A549 (cell line): ENCODE measurements at regions not wholly inside any gene's neighbourhood (a gene's known extent, or its start where the extent isn't known, plus 50 kb on each side); places are given as distances from the start of the nearest gene placed in this dataset.
A peak's percentile ranks its signal among the peaks of the same experiment; 100 is the strongest.
"Not testable (repeated sequence)": the region's sequence is repeated elsewhere in the genome, so short reads cannot be mapped to it uniquely, and the experiment has no call there.

Experiments
- ATAC-seq, 2 experiments: fragments of 200-7000 bp in 1 of 2; fragments of >200 bp in 1 of 2; cut with Nextera tagmentation in 1 of 2; cut with Tn5 transposase in 1 of 2; 3 replicates each; pipeline versions ENCODE4 v1.8.0 to v1.9.1; 2018 to 2020; ENCODE audit warnings: mild to moderate bottlenecking in 1 of 2, moderate library complexity in 1 of 2
- CTCF ChIA-PET: fragments of 300-600 bp; sonication (Branson Sonifier 250); formaldehyde crosslinking; extraction: SDS; loops from one replicate; lab custom pipeline; 2021; ENCODE audit warnings: antibody characterized with exemption, inconsistent platforms; lab: Yijun Ruan, JAX
- POLR2A ChIA-PET: fragments of 350-600 bp; formaldehyde crosslinking; extraction: SDS; loops from one replicate; lab custom pipeline; 2021; ENCODE audit warnings: antibody characterized with exemption, inconsistent platforms; lab: Yijun Ruan, JAX
- DNase-seq, 2 experiments: peaks; one replicate each; pipeline versions ENCODE4 v3.0.0 to v3.0.0-alpha.2; 2011 to 2016; ENCODE audit warnings: low read depth in 1 of 2, low spot score in 1 of 2
- FAIRE-seq: peaks from 2 replicates; lab custom pipeline; 2011; peaks lifted over from hg19 to GRCh38; lab: Jason Lieb, UNC
- H3K27ac ChIP-seq, 2 experiments: fragments of >200 bp; sonication (Bioruptor Twin); formaldehyde crosslinking; 3 replicates each; pipeline ENCODE4 v1.5.1; 2016 to 2017
- H3K4me1 ChIP-seq: fragments of >200 bp; sonication (Bioruptor Twin); formaldehyde crosslinking; 3 replicates; pipeline ENCODE4 v1.6.1; 2016
- H3K4me2 ChIP-seq: fragments of >200 bp; sonication (Bioruptor Twin); formaldehyde crosslinking; 3 replicates; pipeline ENCODE4 v1.6.1; 2016
- H3K4me3 ChIP-seq: fragments of >200 bp; sonication (Bioruptor Twin); formaldehyde crosslinking; 3 replicates; pipeline ENCODE4 v1.5.1; 2016
- H3K9me3 ChIP-seq: fragments of >200 bp; sonication (Bioruptor Twin); formaldehyde crosslinking; 3 replicates; pipeline ENCODE4 v1.6.1; 2016
- CBX2 ChIP-seq: fragments of 200-600 bp; sonication (generic); IDR thresholded peaks from 2 replicates; pipeline ENCODE4 v1.6.1; 2016; ENCODE audit warnings: low read depth, mild to moderate bottlenecking, borderline replicate concordance
- CEBPB ChIP-seq, 2 experiments: fragments of >200 bp in 1 of 2; sonication (Bioruptor Twin) in 1 of 2; formaldehyde crosslinking in 1 of 2; IDR thresholded peaks; 2 replicates each; pipeline ENCODE4 v1.6.1; 2012 to 2016
- CHD2 ChIP-seq: fragments of 150-350 bp; IDR thresholded peaks from 2 replicates; pipeline ENCODE4 v1.6.1; 2014; ENCODE audit warnings: low read length; ENCODE audit not compliant: partially characterized antibody
- FOSB ChIP-seq: fragments of 250-450 bp; sonication (Bioruptor Pico); IDR thresholded peaks from 2 replicates; pipeline ENCODE4 v1.5.0; 2020; ENCODE audit warnings: mild to moderate bottlenecking, moderate library complexity
- FOSL2 ChIP-seq, 2 experiments: fragments of 450-650 bp in 1 of 2; fragments of >200 bp in 1 of 2; sonication (Bioruptor Twin) in 1 of 2; formaldehyde crosslinking; IDR thresholded peaks; 2 replicates each; pipeline versions ENCODE4 v1.5.0 to v1.6.1; 2016 to 2020; ENCODE audit warnings: mild to moderate bottlenecking in 1 of 2, moderate library complexity in 1 of 2
- HDAC2 ChIP-seq: fragments of 200-600 bp; sonication (generic); IDR thresholded peaks from 2 replicates; pipeline ENCODE4 v1.6.1; 2016
- HEYL ChIP-seq: fragments of 250-450 bp; sonication (Bioruptor Pico); IDR thresholded peaks from 2 replicates; pipeline ENCODE4 v1.8.0; 2021; ENCODE audit warnings: mild to moderate bottlenecking, moderate library complexity
- HOXB5 ChIP-seq: fragments of 250-450 bp; sonication (Bioruptor Pico); IDR thresholded peaks from 2 replicates; pipeline ENCODE4 v1.5.0; 2020; ENCODE audit warnings: mild to moderate bottlenecking, moderate library complexity
- JUNB ChIP-seq: fragments of >200 bp; sonication (Bioruptor Twin); formaldehyde crosslinking; IDR thresholded peaks from 2 replicates; pipeline ENCODE4 v1.6.1; 2016
- KDM1A ChIP-seq: fragments of 200-600 bp; sonication (generic); IDR thresholded peaks from 2 replicates; pipeline ENCODE4 v1.6.1; 2016; ENCODE audit warnings: low read depth, mild to moderate bottlenecking
- MAZ ChIP-seq: fragments of 150-350 bp; IDR thresholded peaks from 2 replicates; pipeline ENCODE4 v1.6.1; 2014; ENCODE audit warnings: antibody characterized with exemption, low read depth, low read length, borderline replicate concordance
- MYC ChIP-seq: IDR thresholded peaks from 2 replicates; pipeline ENCODE4 v1.6.1; 2012; ENCODE audit warnings: mild to moderate bottlenecking, inconsistent platforms, low read length, improper control_type of control experiment, borderline replicate concordance
- NFE2L2 ChIP-seq: fragments of 150-350 bp; conservative IDR thresholded peaks from 2 replicates; pipeline ENCODE4 v1.6.1; 2014; ENCODE audit warnings: low read length
- POLR2A ChIP-seq: IDR thresholded peaks from 2 replicates; pipeline ENCODE4 v1.6.1; 2012; ENCODE audit warnings: mild to moderate bottlenecking, low read length
- RAD21 ChIP-seq, 2 experiments: fragments of >200 bp in 1 of 2; sonication (Bioruptor Twin) in 1 of 2; formaldehyde crosslinking in 1 of 2; IDR thresholded peaks in 1 of 2; conservative IDR thresholded peaks in 1 of 2; 2 replicates in 1 of 2; 3 replicates in 1 of 2; pipeline ENCODE4 v1.6.1; 2012 to 2018; ENCODE audit warnings: inconsistent platforms in 1 of 2
- RARB ChIP-seq: fragments of 250-450 bp; sonication (Bioruptor Pico); IDR thresholded peaks from 2 replicates; pipeline ENCODE4 v1.8.0; 2021; ENCODE audit warnings: mild to moderate bottlenecking, moderate library complexity
- RFX5 ChIP-seq: fragments of 450-650 bp; IDR thresholded peaks from 2 replicates; pipeline ENCODE4 v1.7.1; 2014; ENCODE audit warnings: antibody characterized with exemption, mild to moderate bottlenecking, moderate library complexity
- TFCP2L1 ChIP-seq: fragments of 250-450 bp; sonication (Bioruptor Pico); IDR thresholded peaks from 2 replicates; pipeline ENCODE4 v1.5.0; 2021; ENCODE audit warnings: mild to moderate bottlenecking
- TP53 ChIP-seq: fragments of 250-450 bp; sonication (Bioruptor Pico); IDR thresholded peaks from 2 replicates; pipeline ENCODE4 v1.5.0; 2021; ENCODE audit warnings: mild to moderate bottlenecking, moderate library complexity
- ZNF302 ChIP-seq: fragments of 250-450 bp; sonication (Bioruptor Pico); IDR thresholded peaks from 2 replicates; pipeline ENCODE4 v1.9.0; 2021; ENCODE audit warnings: inconsistent platforms, mild to moderate bottlenecking, moderate library complexity
- WGBS: methylation state at CpG from one replicate; pipeline ENCODE4 v1.1.6; 2017; ENCODE audit errors: missing lambda C conversion rate; 5-methylcytosine and 5-hydroxymethylcytosine counted together
- TF ChIP-seq, protein P1 (sequence below): fragments of >200 bp; sonication (Bioruptor Twin); formaldehyde crosslinking; IDR thresholded peaks from 3 replicates; pipeline ENCODE4 v1.5.1; 2016
- TF ChIP-seq, protein P2 (sequence below): fragments of 200-600 bp; sonication (generic); IDR thresholded peaks from 2 replicates; pipeline ENCODE4 v1.6.1; 2016; ENCODE audit warnings: antibody characterized with exemption, mild to moderate bottlenecking, moderate library complexity
- TF ChIP-seq, protein P3 (sequence below): IDR thresholded peaks from 2 replicates; pipeline ENCODE4 v1.6.1; 2012
- TF ChIP-seq, protein P4 (sequence below): fragments of >200 bp; sonication (Bioruptor Twin); formaldehyde crosslinking; IDR thresholded peaks from 3 replicates; pipeline ENCODE4 v1.6.1; 2016

DNA sequence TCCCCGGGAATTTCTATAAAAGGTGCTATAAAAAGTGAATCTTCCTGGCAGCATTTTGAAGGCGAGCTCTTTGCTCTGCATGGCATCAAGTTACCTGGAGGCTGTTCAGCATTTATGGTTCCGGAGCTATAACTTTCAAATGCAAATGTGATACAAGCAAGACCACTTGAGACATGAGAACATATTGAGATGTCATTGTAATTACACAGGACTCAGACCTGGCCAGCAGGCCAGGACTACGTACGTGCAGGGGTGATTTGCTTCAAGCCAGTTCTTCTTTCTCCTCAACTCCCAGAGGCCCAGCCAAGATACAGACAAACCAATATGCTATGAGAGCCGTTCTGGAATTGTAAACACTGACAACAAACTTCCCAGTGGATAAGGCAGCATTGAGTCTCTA, 227.4 kb upstream of the FAT3 start:
- 49% methylated on average over 6 of the region's 6 CpGs for WGBS
- Histone ChIP-seq H3K4me1 (no peaks in the 10 kb centered on the region), H3K27ac (no peak overlapping the region), H3K4me2 (no peak overlapping the region), H3K4me3 (no peak overlapping the region), H3K9me3 (no peaks in the 10 kb centered on the region)
- CTCF ChIA-PET = interaction anchor here (1.1 kb wide), 1 partner anchor 10 kb away, joined by 4 read pairs; no protein-coding TSS in a partner anchor
- TF ChIP-seq, protein P1, sequence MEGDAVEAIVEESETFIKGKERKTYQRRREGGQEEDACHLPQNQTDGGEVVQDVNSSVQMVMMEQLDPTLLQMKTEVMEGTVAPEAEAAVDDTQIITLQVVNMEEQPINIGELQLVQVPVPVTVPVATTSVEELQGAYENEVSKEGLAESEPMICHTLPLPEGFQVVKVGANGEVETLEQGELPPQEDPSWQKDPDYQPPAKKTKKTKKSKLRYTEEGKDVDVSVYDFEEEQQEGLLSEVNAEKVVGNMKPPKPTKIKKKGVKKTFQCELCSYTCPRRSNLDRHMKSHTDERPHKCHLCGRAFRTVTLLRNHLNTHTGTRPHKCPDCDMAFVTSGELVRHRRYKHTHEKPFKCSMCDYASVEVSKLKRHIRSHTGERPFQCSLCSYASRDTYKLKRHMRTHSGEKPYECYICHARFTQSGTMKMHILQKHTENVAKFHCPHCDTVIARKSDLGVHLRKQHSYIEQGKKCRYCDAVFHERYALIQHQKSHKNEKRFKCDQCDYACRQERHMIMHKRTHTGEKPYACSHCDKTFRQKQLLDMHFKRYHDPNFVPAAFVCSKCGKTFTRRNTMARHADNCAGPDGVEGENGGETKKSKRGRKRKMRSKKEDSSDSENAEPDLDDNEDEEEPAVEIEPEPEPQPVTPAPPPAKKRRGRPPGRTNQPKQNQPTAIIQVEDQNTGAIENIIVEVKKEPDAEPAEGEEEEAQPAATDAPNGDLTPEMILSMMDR = no peak
- TF ChIP-seq FOSB (CRISPR knock-in tag) (no peak), HEYL (CRISPR knock-in tag) (no peak), TP53 (no peak), HDAC2 (no peak), RARB (CRISPR knock-in tag) (no peak), CEBPB (IDR thresholded peaks at IDR 0.05) (no peak), ZNF302 (CRISPR knock-in tag) (no peak), MYC (no peak), JUNB (no peak)
- TF ChIP-seq, protein P2, sequence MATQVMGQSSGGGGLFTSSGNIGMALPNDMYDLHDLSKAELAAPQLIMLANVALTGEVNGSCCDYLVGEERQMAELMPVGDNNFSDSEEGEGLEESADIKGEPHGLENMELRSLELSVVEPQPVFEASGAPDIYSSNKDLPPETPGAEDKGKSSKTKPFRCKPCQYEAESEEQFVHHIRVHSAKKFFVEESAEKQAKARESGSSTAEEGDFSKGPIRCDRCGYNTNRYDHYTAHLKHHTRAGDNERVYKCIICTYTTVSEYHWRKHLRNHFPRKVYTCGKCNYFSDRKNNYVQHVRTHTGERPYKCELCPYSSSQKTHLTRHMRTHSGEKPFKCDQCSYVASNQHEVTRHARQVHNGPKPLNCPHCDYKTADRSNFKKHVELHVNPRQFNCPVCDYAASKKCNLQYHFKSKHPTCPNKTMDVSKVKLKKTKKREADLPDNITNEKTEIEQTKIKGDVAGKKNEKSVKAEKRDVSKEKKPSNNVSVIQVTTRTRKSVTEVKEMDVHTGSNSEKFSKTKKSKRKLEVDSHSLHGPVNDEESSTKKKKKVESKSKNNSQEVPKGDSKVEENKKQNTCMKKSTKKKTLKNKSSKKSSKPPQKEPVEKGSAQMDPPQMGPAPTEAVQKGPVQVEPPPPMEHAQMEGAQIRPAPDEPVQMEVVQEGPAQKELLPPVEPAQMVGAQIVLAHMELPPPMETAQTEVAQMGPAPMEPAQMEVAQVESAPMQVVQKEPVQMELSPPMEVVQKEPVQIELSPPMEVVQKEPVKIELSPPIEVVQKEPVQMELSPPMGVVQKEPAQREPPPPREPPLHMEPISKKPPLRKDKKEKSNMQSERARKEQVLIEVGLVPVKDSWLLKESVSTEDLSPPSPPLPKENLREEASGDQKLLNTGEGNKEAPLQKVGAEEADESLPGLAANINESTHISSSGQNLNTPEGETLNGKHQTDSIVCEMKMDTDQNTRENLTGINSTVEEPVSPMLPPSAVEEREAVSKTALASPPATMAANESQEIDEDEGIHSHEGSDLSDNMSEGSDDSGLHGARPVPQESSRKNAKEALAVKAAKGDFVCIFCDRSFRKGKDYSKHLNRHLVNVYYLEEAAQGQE = no peak
- TF ChIP-seq, protein P3, sequence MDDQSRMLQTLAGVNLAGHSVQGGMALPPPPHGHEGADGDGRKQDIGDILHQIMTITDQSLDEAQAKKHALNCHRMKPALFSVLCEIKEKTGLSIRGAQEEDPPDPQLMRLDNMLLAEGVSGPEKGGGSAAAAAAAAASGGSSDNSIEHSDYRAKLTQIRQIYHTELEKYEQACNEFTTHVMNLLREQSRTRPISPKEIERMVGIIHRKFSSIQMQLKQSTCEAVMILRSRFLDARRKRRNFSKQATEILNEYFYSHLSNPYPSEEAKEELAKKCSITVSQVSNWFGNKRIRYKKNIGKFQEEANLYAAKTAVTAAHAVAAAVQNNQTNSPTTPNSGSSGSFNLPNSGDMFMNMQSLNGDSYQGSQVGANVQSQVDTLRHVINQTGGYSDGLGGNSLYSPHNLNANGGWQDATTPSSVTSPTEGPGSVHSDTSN = no peak
- TF ChIP-seq, protein P4, sequence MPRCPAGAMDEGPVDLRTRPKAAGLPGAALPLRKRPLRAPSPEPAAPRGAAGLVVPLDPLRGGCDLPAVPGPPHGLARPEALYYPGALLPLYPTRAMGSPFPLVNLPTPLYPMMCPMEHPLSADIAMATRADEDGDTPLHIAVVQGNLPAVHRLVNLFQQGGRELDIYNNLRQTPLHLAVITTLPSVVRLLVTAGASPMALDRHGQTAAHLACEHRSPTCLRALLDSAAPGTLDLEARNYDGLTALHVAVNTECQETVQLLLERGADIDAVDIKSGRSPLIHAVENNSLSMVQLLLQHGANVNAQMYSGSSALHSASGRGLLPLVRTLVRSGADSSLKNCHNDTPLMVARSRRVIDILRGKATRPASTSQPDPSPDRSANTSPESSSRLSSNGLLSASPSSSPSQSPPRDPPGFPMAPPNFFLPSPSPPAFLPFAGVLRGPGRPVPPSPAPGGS = no peak
- no peak for DNase-seq
- POLR2A ChIA-PET = no interaction called here
- no peak for ATAC-seq
- no peak for FAIRE-seq

DNA sequence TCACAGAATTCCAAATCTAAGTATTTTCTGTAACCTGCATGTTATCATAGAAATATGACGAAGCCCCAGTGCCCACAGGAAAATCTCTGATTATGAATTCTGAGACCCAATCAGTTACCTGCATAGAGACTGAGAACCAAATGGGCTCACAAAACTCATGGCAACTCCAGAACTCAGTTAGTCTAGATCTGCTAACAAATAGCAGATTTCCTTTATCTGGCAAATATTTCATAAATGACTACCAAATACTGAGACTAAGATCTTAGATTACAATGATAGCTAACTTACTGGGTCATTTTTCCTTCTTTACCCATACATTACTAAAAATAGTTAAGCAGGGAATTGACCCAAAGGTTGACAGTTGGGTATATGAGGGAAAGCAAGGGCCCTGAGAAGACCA, 228.1 kb upstream of the FAT3 start:
- ChIA-PET POLR2A (no interaction called here), CTCF (interaction anchor here (1.1 kb wide), 1 partner anchor 11 kb away, joined by 4 read pairs; no protein-coding TSS in a partner anchor)
- no peak for TF ChIP-seq HOXB5 (CRISPR knock-in tag)
- no peak for TF ChIP-seq MAZ
- TF ChIP-seq RFX5 = no peak
- no peak for TF ChIP-seq CHD2
- TF ChIP-seq KDM1A = no peak
- TF ChIP-seq CBX2 = no peak
- no peak for TF ChIP-seq TFCP2L1 (CRISPR knock-in tag)
- TF ChIP-seq MYC = no peak
- no peak for TF ChIP-seq RAD21 (conservative IDR thresholded peaks at IDR 0.05 in 1 of 2, IDR thresholded peaks at IDR 0.05 in 1 of 2)
- no peak for TF ChIP-seq POLR2A
- no peak for TF ChIP-seq NFE2L2
- TF ChIP-seq FOSL2 (IDR thresholded peaks at IDR 0.05) = no peak
- no peak for TF ChIP-seq FOSL2 (CRISPR knock-in tag; IDR thresholded peaks at IDR 0.05)
- FAIRE-seq (no peak), DNase-seq (no peak), ATAC-seq (no peak)
- Histone ChIP-seq H3K4me1 (no peaks in the 10 kb centered on the region), H3K4me3 (no peak overlapping the region), H3K4me2 (no peak overlapping the region), H3K9me3 (no peaks in the 10 kb centered on the region), H3K27ac (no peak overlapping the region)
- 85% methylated on average over 1 of the region's 1 CpG for WGBS

DNA sequence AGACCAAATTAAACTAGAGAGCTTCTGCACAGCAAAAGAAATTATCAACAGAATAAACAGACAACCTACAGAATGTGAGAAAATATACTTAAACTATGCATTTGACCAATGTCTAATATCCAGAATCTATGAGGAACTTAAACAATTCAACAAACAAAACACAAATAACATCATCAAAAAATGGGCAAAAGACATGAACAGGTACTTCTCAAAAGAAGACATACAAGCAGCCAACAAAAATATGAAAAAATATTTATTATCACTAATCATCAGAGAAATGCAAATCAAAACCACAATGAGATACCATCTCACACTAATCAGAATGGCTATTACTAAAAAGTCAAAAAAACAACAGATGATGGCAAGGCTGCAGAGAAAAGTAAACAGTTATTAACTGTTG, 236.2 kb upstream of the FAT3 start:
- H3K4me3 ChIP-seq, DNase-seq, POLR2A ChIA-PET, H3K27ac ChIP-seq, ATAC-seq, H3K4me1 ChIP-seq, H3K4me2 ChIP-seq, CTCF ChIA-PET, H3K9me3 ChIP-seq: not testable (repeated sequence)
- peak; percentile 18 for FAIRE-seq
